AG09319 (cell line): ENCODE measurements at regions not wholly inside any gene's neighbourhood (a gene's known extent, or its start where the extent isn't known, plus 50 kb on each side); places are given as distances from the start of the nearest gene placed in this dataset.

Source experiments
- DNase-seq: peaks from one replicate; pipeline ENCODE4 v3.0.0-alpha.2; 2010; ENCODE audit warnings: low read depth; ENCODE audit errors: extremely low read depth
- CTCF ChIP-seq: IDR thresholded peaks from 2 replicates; pipeline ENCODE4 v1.5.1; 2011; ENCODE audit warnings: low read depth, mild to moderate bottlenecking, inconsistent platforms, low read length, moderate library complexity

- no peak for DNase-seq
- no peak for TF ChIP-seq CTCF
Measured at GRCh38 chr1:175877939-175878737, 134.7 kb upstream of the TNR start.

GRCh38 chr1:175875556-175875955 lies 132.2 kb upstream of the TNR start:
- DNase-seq, result no peak
- no peak for TF ChIP-seq CTCF

- TF ChIP-seq CTCF, result no peak
- DNase-seq, result no peak
Measured at GRCh38 chr1:175874081-175874480, 130.7 kb upstream of the TNR start.

DNA sequence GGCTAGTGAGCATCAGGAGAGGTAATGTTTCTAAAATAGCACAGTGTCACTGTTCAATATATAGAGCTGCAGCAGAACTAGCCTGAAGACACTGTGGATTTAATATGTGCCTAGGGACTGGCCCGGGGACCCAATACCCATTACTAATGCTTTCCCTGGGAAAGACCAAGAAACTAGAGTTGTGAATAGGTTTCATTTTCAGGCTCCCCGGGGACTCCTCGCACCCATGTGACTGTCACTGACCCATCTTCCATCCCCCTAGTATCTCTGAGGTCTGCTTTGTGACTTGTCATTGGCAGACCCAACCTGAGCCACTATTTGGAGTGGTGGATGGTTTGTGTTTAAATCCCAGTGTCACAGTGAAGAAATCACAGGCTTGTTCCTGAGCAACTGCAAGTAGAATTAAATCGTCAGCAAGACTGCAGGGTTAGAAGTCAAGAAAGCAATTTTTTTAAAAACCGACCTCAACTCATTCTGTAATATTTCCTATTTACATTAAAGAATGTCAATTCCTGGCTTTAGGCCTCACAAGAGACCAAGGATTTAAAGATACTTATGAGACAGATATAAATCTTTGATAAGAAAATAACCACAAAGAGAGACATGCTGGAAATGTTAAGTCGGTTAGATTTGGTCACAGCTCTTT lies 130.0 kb upstream of the TNR start:
- no peak for DNase-seq

DNA sequence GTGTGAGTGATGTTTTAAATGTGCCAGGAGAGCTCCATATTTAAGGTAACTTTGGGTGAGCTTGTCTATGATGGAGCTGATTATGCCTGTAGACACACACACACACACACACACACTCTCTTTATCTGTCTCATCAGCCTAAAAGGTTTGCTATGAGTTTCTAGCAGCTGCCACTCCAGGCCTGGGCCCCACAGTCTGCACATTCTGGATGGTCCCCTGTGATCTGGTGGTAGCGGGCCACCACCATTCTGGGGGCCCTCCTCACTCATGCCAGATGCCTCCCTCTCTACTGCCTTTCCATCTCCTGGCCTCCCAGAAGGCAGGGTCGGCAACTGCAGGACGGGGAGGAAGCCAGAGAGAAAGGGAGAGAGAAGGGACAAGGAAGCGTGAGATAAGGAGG lies 129.2 kb upstream of the TNR start:
- TF ChIP-seq CTCF, result no peak
- no peak for DNase-seq

More for the DNA sequence above, 130.0 kb upstream of the TNR start:
- no peak for TF ChIP-seq CTCF

- no peak for TF ChIP-seq CTCF
Measured at GRCh38 chr1:175871647-175872046, 128.3 kb upstream of the TNR start.

GRCh38 chr1:175870217-175870616 lies 126.8 kb upstream of the TNR start:
- no peak for DNase-seq
- no peak for TF ChIP-seq CTCF

More at GRCh38 chr1:175871647-175872046, 128.3 kb upstream of the TNR start:
- DNase-seq, result no peak
